ENCODE measurements at regions not wholly inside any gene's neighbourhood (a gene's known extent, or its start where the extent isn't known, plus 50 kb on each side); places are given as distances from the start of the nearest gene placed in this dataset.
"Not testable (repeated sequence)": the region's sequence is repeated elsewhere in the genome, so short reads cannot be mapped to it uniquely, and the experiment has no call there.

- DNase-seq: peak in 1 of 2 donors; percentile 29
Observed at GRCh38 chr12:17076811-17077210, 470.8 kb upstream of the LMO3 start.

- DNase-seq: peak in 1 of 2 donors; percentile 67
Observed at GRCh38 chr12:17076028-17076744, 470.2 kb upstream of the LMO3 start.

GRCh38 chr12:17064834-17065233, 458.9 kb upstream of the LMO3 start:
- no peak for DNase-seq

- DNase-seq: no peak
Observed at GRCh38 chr12:17062267-17063036, 456.5 kb upstream of the LMO3 start.

GRCh38 chr12:17060260-17060659, 454.3 kb upstream of the LMO3 start:
- no peak for DNase-seq

GRCh38 chr12:17056546-17056945, 450.6 kb upstream of the LMO3 start:
- no peak for DNase-seq

GRCh38 chr12:17038923-17039322, 433.0 kb upstream of the LMO3 start:
- no peak for DNase-seq

GRCh38 chr12:17035372-17035771, 429.4 kb upstream of the LMO3 start:
- DNase-seq: no peak

GRCh38 chr12:17030338-17030737, 424.4 kb upstream of the LMO3 start:
- DNase-seq: no peak

GRCh38 chr12:17028348-17028747, 422.4 kb upstream of the LMO3 start:
- no peak for DNase-seq

- DNase-seq: not testable (repeated sequence)
Observed at GRCh38 chr12:17025424-17025823, 419.5 kb upstream of the LMO3 start.

- no peak for DNase-seq
Observed at GRCh38 chr12:17020765-17021164, 414.8 kb upstream of the LMO3 start.

GRCh38 chr12:17017402-17017801, 411.4 kb upstream of the LMO3 start:
- DNase-seq: no peak

GRCh38 chr12:17016116-17016864, 410.3 kb upstream of the LMO3 start:
- no peak for DNase-seq

- no peak for DNase-seq
Observed at GRCh38 chr12:17015501-17015900, 409.5 kb upstream of the LMO3 start.

- DNase-seq: not testable (repeated sequence)
Observed at GRCh38 chr12:17007442-17008040, 401.6 kb upstream of the LMO3 start.

GRCh38 chr12:16998538-16998937, 392.6 kb upstream of the LMO3 start:
- not testable (repeated sequence) for DNase-seq

- DNase-seq: no peak
Observed at GRCh38 chr12:16984484-16984883, 378.5 kb upstream of the LMO3 start.

- no peak for DNase-seq
Observed at GRCh38 chr12:16972923-16973770, 367.2 kb upstream of the LMO3 start.

- DNase-seq: no peak
Observed at GRCh38 chr12:16962889-16963288, 356.9 kb upstream of the LMO3 start.

GRCh38 chr12:16955083-16955657, 349.2 kb upstream of the LMO3 start:
- DNase-seq: no peak

All from hippocampal formation (tissue), 2 donors.